ENCODE measurements at regions not wholly inside any gene's neighbourhood (a gene's known extent, or its start where the extent isn't known, plus 50 kb on each side); places are given as distances from the start of the nearest gene placed in this dataset.
"Not testable (repeated sequence)": the region's sequence is repeated elsewhere in the genome, so short reads cannot be mapped to it uniquely, and the experiment has no call there.

DNA sequence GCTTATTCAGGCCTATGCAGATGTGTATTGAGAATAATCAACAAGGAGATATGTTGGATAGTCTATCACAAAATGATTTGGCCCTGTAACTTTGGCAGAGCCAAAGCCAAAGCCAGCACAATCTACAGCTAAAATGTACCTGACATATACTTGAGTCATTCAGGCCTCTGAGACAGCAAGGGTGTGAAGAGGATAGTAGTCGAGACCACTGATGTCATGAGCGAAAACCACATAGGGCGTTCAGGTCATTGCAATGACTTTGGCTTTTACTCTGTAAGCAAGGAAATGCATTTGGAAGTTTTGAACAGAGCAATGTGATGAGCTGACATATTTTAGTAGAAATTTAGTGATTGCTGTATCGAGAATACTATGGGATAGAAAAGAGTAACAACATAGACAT is 579.6 kb downstream of the AMY1C start:
- H3K36me3 ChIP-seq: no peaks in the 10 kb centered on the region
- H3K4me3 ChIP-seq (ENCODE audit: low read depth, low read length): no peak overlapping the region
- no peak overlapping the region for H3K27ac ChIP-seq
- no peaks in the 10 kb centered on the region for H3K9me3 ChIP-seq (ENCODE audit: severe bottlenecking)
- no peak for DNase-seq
- H3K27me3 ChIP-seq (ENCODE audit: insufficient read depth, low read depth, severe bottlenecking): no peaks in the 10 kb centered on the region
- TF ChIP-seq, protein P1, sequence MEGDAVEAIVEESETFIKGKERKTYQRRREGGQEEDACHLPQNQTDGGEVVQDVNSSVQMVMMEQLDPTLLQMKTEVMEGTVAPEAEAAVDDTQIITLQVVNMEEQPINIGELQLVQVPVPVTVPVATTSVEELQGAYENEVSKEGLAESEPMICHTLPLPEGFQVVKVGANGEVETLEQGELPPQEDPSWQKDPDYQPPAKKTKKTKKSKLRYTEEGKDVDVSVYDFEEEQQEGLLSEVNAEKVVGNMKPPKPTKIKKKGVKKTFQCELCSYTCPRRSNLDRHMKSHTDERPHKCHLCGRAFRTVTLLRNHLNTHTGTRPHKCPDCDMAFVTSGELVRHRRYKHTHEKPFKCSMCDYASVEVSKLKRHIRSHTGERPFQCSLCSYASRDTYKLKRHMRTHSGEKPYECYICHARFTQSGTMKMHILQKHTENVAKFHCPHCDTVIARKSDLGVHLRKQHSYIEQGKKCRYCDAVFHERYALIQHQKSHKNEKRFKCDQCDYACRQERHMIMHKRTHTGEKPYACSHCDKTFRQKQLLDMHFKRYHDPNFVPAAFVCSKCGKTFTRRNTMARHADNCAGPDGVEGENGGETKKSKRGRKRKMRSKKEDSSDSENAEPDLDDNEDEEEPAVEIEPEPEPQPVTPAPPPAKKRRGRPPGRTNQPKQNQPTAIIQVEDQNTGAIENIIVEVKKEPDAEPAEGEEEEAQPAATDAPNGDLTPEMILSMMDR (IDR thresholded peaks at IDR 0.05; ENCODE audit: low read depth, low read length): no peak

DNA sequence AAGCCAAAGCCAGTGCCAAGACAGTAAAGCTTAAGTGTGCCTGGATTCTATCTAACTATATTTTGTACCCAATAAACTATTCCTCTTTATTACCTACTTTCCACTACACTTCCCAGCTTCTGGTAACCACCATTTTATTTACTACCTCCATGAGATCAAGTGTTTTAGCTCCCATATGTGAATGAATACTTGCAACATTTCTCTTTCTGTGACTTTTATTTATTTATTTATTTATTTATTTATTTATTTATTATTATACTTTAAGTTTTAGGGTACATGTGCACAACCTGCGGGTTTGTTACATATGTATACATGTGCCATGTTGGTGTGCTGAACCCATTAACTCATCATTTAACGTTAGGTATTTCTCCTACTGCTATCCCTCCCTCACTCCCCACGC is 582.1 kb downstream of the AMY1C start:
- Histone ChIP-seq H3K27ac (no peak overlapping the region), H3K4me3 (ENCODE audit: low read depth, low read length) (no peak overlapping the region), H3K27me3 (ENCODE audit: insufficient read depth, low read depth, severe bottlenecking) (no peaks in the 10 kb centered on the region), H3K9me3 (ENCODE audit: severe bottlenecking) (no peaks in the 10 kb centered on the region), H3K36me3 (no peaks in the 10 kb centered on the region)
- TF ChIP-seq, protein P1 (IDR thresholded peaks at IDR 0.05; ENCODE audit: low read depth, low read length): no peak
- no peak for DNase-seq

DNA sequence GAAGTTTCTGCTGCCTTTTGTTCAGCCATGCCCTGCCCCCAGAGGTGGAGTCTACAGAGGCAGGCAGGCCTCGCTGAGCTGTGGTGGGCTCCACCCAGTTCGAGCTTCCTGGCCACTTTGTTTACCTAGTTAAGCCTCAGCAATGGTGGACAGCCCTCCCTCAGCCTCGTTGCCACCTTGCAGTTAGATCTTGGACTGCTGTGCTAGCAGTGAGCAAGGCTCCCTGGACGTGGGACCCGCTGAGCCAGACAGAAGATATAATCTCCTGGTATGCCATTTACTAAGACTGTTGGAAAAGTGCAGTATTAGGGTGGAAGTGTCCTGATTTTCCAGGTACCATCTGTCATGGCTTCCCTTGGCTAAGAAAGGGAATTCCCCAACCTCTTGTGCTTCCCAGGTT is 588.2 kb downstream of the AMY1C start:
- H3K36me3 ChIP-seq; H3K27ac ChIP-seq; H3K27me3 ChIP-seq (ENCODE audit: insufficient read depth, low read depth, severe bottlenecking); H3K9me3 ChIP-seq (ENCODE audit: severe bottlenecking); H3K4me3 ChIP-seq (ENCODE audit: low read depth, low read length); DNase-seq: not testable (repeated sequence)

DNA sequence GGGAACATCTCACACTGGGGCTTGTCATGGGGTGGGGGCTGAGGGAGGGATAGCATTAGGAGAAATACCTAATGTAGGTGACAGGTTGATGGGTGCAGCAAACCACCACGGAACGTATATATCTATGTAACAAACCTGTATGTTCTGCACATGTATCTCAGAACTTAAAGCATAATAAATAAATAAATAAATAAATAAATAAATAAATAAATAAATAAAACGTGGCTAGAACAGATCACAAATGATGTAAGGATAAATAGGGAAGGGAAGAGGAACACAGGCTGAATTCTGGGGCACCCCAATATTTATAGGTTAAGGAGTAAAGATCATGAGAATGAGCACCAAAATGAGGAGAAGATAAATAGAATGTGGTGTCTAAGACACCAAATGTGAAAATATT is 592.2 kb downstream of the AMY1C start:
- no peak for DNase-seq
- H3K4me3 ChIP-seq (ENCODE audit: low read depth, low read length): no peak overlapping the region
- H3K36me3 ChIP-seq: no peaks in the 10 kb centered on the region
- TF ChIP-seq, protein P1 (IDR thresholded peaks at IDR 0.05; ENCODE audit: low read depth, low read length): no peak
- no peak overlapping the region for H3K27ac ChIP-seq
- H3K27me3 ChIP-seq (ENCODE audit: insufficient read depth, low read depth, severe bottlenecking): no peaks in the 10 kb centered on the region
- no peaks in the 10 kb centered on the region for H3K9me3 ChIP-seq (ENCODE audit: severe bottlenecking)

DNA sequence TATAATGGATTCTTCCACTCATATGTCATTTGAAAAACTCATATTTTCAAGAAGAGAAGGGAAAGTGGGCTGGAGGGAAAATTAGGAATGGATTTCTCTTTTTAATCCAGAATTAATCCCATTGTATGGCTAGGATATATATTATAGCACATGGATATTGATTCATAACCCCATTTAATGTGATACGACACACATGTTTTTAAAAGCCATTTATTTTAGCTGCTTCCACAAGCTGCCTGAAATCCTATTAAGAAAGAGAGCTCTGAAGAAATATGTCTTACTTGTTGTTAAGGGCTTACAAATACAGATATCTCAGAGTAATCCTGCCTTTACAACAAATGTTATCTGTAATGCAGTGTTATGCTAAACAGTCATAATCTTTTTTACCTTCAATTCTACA is 598.6 kb downstream of the AMY1C start:
- no peak for DNase-seq
- Histone ChIP-seq H3K27ac (no peak overlapping the region), H3K4me3 (ENCODE audit: low read depth, low read length) (no peak overlapping the region), H3K27me3 (ENCODE audit: insufficient read depth, low read depth, severe bottlenecking) (no peaks in the 10 kb centered on the region), H3K36me3 (no peaks in the 10 kb centered on the region), H3K9me3 (ENCODE audit: severe bottlenecking) (no peaks in the 10 kb centered on the region)
- TF ChIP-seq, protein P1 (IDR thresholded peaks at IDR 0.05; ENCODE audit: low read depth, low read length): no peak

DNA sequence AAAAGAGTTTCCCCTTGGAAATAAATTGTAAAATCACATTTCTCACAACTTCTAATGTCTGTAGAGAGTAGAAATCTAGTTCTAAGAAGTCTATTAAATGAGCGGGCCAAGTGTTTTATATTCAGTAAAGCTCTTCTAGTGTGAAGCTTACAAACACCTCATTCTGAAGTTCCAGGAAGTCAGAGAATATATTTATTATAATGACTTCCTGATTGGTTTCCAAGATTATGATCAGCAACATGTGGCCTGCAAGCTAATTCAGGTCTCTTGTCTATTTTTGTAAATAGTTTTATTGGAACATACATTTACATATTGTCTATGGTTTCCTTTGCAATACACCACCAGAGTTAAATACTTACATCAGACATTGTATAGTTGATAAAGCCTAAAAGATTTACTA is 603.9 kb downstream of the AMY1C start:
- Histone ChIP-seq H3K36me3 (no peaks in the 10 kb centered on the region), H3K4me3 (ENCODE audit: low read depth, low read length) (no peak overlapping the region), H3K27ac (no peak overlapping the region), H3K9me3 (ENCODE audit: severe bottlenecking) (no peaks in the 10 kb centered on the region), H3K27me3 (ENCODE audit: insufficient read depth, low read depth, severe bottlenecking) (no peaks in the 10 kb centered on the region)
- TF ChIP-seq, protein P1 (IDR thresholded peaks at IDR 0.05; ENCODE audit: low read depth, low read length): no peak
- DNase-seq: no peak

Data from WERI-Rb-1 (cell line).